ENCODE measurements at regions not wholly inside any gene's neighbourhood (a gene's known extent, or its start where the extent isn't known, plus 50 kb on each side); places are given as distances from the start of the nearest gene placed in this dataset.
A peak's percentile ranks its signal among the peaks of the same experiment; 100 is the strongest.

GRCh38 chr18:55845221-55845620 is 257.2 kb upstream of the TCF4 start:
- no peaks in the 10 kb centered on the region for H3K27me3 ChIP-seq
- no peak for ATAC-seq
- no peak for DNase-seq
- H3K9me3 ChIP-seq = peaks cover 0 to 7% of the 10 kb centered on the region in 2 donors
- no peak overlapping the region for H3K27ac ChIP-seq
- no peak overlapping the region for H3K4me3 ChIP-seq
- intact Hi-C loops (cut with DNase I) = no loop called here
- no peak for TF ChIP-seq CTCF (IDR thresholded peaks at IDR 0.05)
- H3K4me1 ChIP-seq = no peaks in the 10 kb centered on the region
- H3K36me3 ChIP-seq = no peaks in the 10 kb centered on the region

GRCh38 chr18:55844382-55844781 is 256.4 kb upstream of the TCF4 start:
- Histone ChIP-seq H3K4me3 (no peak overlapping the region), H3K27me3 (no peaks in the 10 kb centered on the region), H3K4me1 (no peaks in the 10 kb centered on the region), H3K36me3 (no peaks in the 10 kb centered on the region), H3K27ac (no peak overlapping the region), H3K9me3 (peaks cover 0 to 7% of the 10 kb centered on the region in 2 donors)
- ATAC-seq (no peak), DNase-seq (no peak)
- TF ChIP-seq CTCF (IDR thresholded peaks at IDR 0.05) = no peak
- intact Hi-C loops (cut with DNase I) = no loop called here

GRCh38 chr18:55841314-55841713 is 253.3 kb upstream of the TCF4 start:
- Histone ChIP-seq H3K27me3 (no peaks in the 10 kb centered on the region), H3K4me1 (no peaks in the 10 kb centered on the region), H3K9me3 (peaks cover 0 to 10% of the 10 kb centered on the region in 2 donors), H3K4me3 (no peak overlapping the region), H3K27ac (no peak overlapping the region), H3K36me3 (no peaks in the 10 kb centered on the region)
- intact Hi-C loops (cut with DNase I) = no loop called here
- no peak for DNase-seq
- ATAC-seq = no peak
- no peak for TF ChIP-seq CTCF (IDR thresholded peaks at IDR 0.05)

GRCh38 chr18:55840601-55841170 is 252.7 kb upstream of the TCF4 start:
- no peak overlapping the region for H3K27ac ChIP-seq
- no peak for TF ChIP-seq CTCF (IDR thresholded peaks at IDR 0.05)
- H3K36me3 ChIP-seq = no peaks in the 10 kb centered on the region
- H3K4me3 ChIP-seq = no peak overlapping the region
- DNase-seq (peak in 1 of 4 donors; percentile 80), ATAC-seq (no peak)
- no peaks in the 10 kb centered on the region for H3K4me1 ChIP-seq
- intact Hi-C loops (cut with DNase I) = no loop called here
- no peaks in the 10 kb centered on the region for H3K27me3 ChIP-seq
- peaks cover 0 to 12% of the 10 kb centered on the region in 2 donors for H3K9me3 ChIP-seq

- no peak for TF ChIP-seq CTCF (IDR thresholded peaks at IDR 0.05)
- H3K36me3 ChIP-seq = no peaks in the 10 kb centered on the region
- H3K4me1 ChIP-seq = no peaks in the 10 kb centered on the region
- no peak overlapping the region for H3K4me3 ChIP-seq
- ATAC-seq (peak; percentile 66), DNase-seq (no peak)
- H3K27ac ChIP-seq = no peak overlapping the region
- peaks cover 0 to 16% of the 10 kb centered on the region in 2 donors for H3K9me3 ChIP-seq
- intact Hi-C loops (cut with DNase I) = no loop called here
- H3K27me3 ChIP-seq = no peaks in the 10 kb centered on the region
Measured at GRCh38 chr18:55839343-55839742, 251.4 kb upstream of the TCF4 start.
